ENCODE measurements at regions not wholly inside any gene's neighbourhood (a gene's known extent, or its start where the extent isn't known, plus 50 kb on each side); places are given as distances from the start of the nearest gene placed in this dataset.
A peak's percentile ranks its signal among the peaks of the same experiment; 100 is the strongest.
"Not testable (repeated sequence)": the region's sequence is repeated elsewhere in the genome, so short reads cannot be mapped to it uniquely, and the experiment has no call there.

GRCh38 chr17:6923385-6923784 lies 72.5 kb upstream of the ALOX12 start:
- no peak for ATAC-seq (replicated peaks in 6 of 8)
- Histone ChIP-seq H3K4me3 (no peak overlapping the region), H3K27ac (no peak overlapping the region), H3K4me1 (replicated peaks in 1 of 2) (no peaks in the 10 kb centered on the region)
- in situ Hi-C loops (cut with MboI; ENCODE audit: low pct_unique_long_range_greater_than_20kb in 2 of 9, low sequenced_read_pairs in 9 of 9, unreplicated experiment in 9 of 9), result loop anchor here in 1 of 9 experiments (10.0 kb wide), 1 partner anchor 61 kb away; no protein-coding TSS in a partner anchor
- 38 to 100% (median 84%) methylated on average over 1 to 7 of the region's 8 CpGs; no CpG with 5 or more reads in 1 of the 10 experiments for WGBS, 10 experiments

DNA sequence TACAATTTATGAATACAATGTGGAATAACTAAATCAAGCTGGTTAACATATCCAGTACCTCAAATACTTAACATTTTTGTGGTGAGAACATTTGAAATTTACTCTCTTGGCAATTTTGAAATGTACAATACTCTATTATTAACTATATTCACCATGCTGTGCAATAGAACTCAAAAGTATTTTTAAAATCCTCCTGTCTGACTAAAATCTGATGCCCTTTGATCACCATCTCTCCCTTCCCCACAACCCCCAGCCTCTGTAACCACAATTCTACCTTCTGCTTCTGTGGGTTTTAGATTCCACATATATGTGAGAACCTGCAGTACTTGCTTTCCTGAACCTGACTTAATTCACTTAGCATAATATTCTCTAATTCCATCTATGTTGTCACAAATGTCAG lies 71.6 kb upstream of the ALOX12 start:
- in situ Hi-C loops (cut with MboI; ENCODE audit: low pct_unique_long_range_greater_than_20kb in 2 of 9, low sequenced_read_pairs in 9 of 9, unreplicated experiment in 9 of 9), result loop anchor here in 1 of 9 experiments (10.0 kb wide), 1 partner anchor 61 kb away; no protein-coding TSS in a partner anchor
- no peaks in the 10 kb centered on the region for H3K4me1 ChIP-seq (replicated peaks in 1 of 2)
- H3K27ac ChIP-seq, result no peak overlapping the region
- H3K4me3 ChIP-seq, result no peak overlapping the region
- peak in 1 of 8 experiments; percentile 13 for ATAC-seq (replicated peaks in 6 of 8)

GRCh38 chr17:6926667-6927066 lies 69.2 kb upstream of the ALOX12 start:
- H3K4me1 ChIP-seq (replicated peaks in 1 of 2), result no peaks in the 10 kb centered on the region
- no peak overlapping the region for H3K4me3 ChIP-seq
- in situ Hi-C loops (cut with MboI; ENCODE audit: low pct_unique_long_range_greater_than_20kb in 2 of 9, low sequenced_read_pairs in 9 of 9, unreplicated experiment in 9 of 9), result loop anchor here in 1 of 9 experiments (10.0 kb wide), 1 partner anchor 58 kb away; no protein-coding TSS in a partner anchor
- WGBS, 10 experiments, result 0 to 75% (median 34%) methylated on average over 1 to 2 of the region's 2 CpGs
- no peak for ATAC-seq (replicated peaks in 6 of 8)
- H3K27ac ChIP-seq, result no peak overlapping the region

GRCh38 chr17:6927290-6928126 lies 68.3 kb upstream of the ALOX12 start:
- Histone ChIP-seq H3K4me3 (no peak overlapping the region), H3K4me1 (replicated peaks in 1 of 2) (no peaks in the 10 kb centered on the region), H3K27ac (no peak overlapping the region)
- ATAC-seq (replicated peaks in 6 of 8), result peak in 2 of 8 experiments; percentile 94 to 97
- WGBS, 10 experiments, result 0 to 90% (median 52%) methylated on average over 1 to 2 of the region's 2 CpGs
- in situ Hi-C loops (cut with MboI; ENCODE audit: low pct_unique_long_range_greater_than_20kb in 2 of 9, low sequenced_read_pairs in 9 of 9, unreplicated experiment in 9 of 9), result loop anchor here in 1 of 9 experiments (10.0 kb wide), 1 partner anchor 57 kb away; no protein-coding TSS in a partner anchor

GRCh38 chr17:6928193-6928592 lies 67.7 kb upstream of the ALOX12 start:
- Histone ChIP-seq H3K4me3 (no peak overlapping the region), H3K4me1 (replicated peaks in 1 of 2) (no peaks in the 10 kb centered on the region), H3K27ac (no peak overlapping the region)
- in situ Hi-C loops (cut with MboI; ENCODE audit: low pct_unique_long_range_greater_than_20kb in 2 of 9, low sequenced_read_pairs in 9 of 9, unreplicated experiment in 9 of 9), result loop anchor here in 1 of 9 experiments (10.0 kb wide), 1 partner anchor 57 kb away; no protein-coding TSS in a partner anchor
- ATAC-seq (replicated peaks in 6 of 8), result no peak

GRCh38 chr17:6930749-6931148 lies 65.1 kb upstream of the ALOX12 start:
- Histone ChIP-seq H3K27ac (no peak overlapping the region), H3K4me3 (no peak overlapping the region), H3K4me1 (replicated peaks in 1 of 2) (no peaks in the 10 kb centered on the region)
- no peak for ATAC-seq (replicated peaks in 6 of 8)
- in situ Hi-C loops (cut with MboI; ENCODE audit: low pct_unique_long_range_greater_than_20kb in 2 of 9, low sequenced_read_pairs in 9 of 9, unreplicated experiment in 9 of 9), result no loop called here

- H3K27ac ChIP-seq; in situ Hi-C loops (cut with MboI; ENCODE audit: low pct_unique_long_range_greater_than_20kb in 2 of 9, low sequenced_read_pairs in 9 of 9, unreplicated experiment in 9 of 9); ATAC-seq (replicated peaks in 6 of 8); H3K4me3 ChIP-seq; H3K4me1 ChIP-seq (replicated peaks in 1 of 2): not testable (repeated sequence)
- WGBS, 10 experiments, result 50 to 86% (median 60%) methylated on average over 1 to 2 of the region's 2 CpGs; no CpG with 5 or more reads in 5 of the 10 experiments
Observed at GRCh38 chr17:6934544-6934943, 61.3 kb upstream of the ALOX12 start.

DNA sequence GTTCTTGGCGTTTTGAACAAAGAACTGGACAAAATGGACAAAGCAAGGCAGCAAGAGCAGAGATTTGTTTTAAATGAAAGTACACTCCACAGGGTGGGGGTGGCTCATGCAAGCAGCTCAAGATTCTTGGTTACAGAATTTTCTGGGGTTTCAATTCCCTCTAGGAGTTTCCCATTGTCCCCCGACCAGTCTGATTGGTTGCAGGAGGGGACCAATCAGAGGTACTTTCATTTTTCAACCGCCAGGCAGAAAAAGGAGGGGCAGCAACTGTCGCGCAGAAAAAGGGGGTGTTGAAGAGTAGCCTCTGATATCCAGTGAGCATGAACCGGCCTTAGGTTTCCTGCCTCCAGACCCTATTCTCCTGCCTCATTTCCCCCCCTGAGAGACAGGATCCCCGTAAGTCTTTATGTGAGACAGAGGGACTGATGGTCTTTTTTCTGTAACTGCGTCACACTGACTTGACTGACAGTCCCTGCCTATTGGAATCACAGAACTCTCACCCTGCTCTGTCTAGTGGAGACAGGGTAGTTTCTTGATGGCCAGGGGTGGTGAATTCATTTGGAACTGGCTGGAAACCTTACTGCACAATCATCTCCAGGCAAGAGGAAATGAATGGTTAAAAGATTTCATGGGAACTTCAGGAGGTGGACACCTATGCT lies 59.4 kb upstream of the ALOX12 start:
- Histone ChIP-seq H3K4me3 (no peak overlapping the region), H3K4me1 (replicated peaks in 1 of 2) (no peaks in the 10 kb centered on the region), H3K27ac (no peak overlapping the region)
- peak in 3 of 8 experiments; percentile 82 to 96 (median 84) for ATAC-seq (replicated peaks in 6 of 8)
- in situ Hi-C loops (cut with MboI; ENCODE audit: low pct_unique_long_range_greater_than_20kb in 2 of 9, low sequenced_read_pairs in 9 of 9, unreplicated experiment in 9 of 9), result no loop called here
- 22 to 100% (median 70%) methylated on average over 1 to 8 of the region's 8 CpGs; no CpG with 5 or more reads in 1 of the 10 experiments for WGBS, 10 experiments

- Histone ChIP-seq H3K4me1 (replicated peaks in 1 of 2) (no peaks in the 10 kb centered on the region), H3K27ac (no peak overlapping the region), H3K4me3 (no peak overlapping the region)
- in situ Hi-C loops (cut with MboI; ENCODE audit: low pct_unique_long_range_greater_than_20kb in 2 of 9, low sequenced_read_pairs in 9 of 9, unreplicated experiment in 9 of 9), result no loop called here
- no peak for ATAC-seq (replicated peaks in 6 of 8)
- 30 to 100% (median 77%) methylated on average over 1 to 3 of the region's 3 CpGs; no CpG with 5 or more reads in 2 of the 10 experiments for WGBS, 10 experiments
Observed at GRCh38 chr17:6938637-6939036, 57.2 kb upstream of the ALOX12 start.

DNA sequence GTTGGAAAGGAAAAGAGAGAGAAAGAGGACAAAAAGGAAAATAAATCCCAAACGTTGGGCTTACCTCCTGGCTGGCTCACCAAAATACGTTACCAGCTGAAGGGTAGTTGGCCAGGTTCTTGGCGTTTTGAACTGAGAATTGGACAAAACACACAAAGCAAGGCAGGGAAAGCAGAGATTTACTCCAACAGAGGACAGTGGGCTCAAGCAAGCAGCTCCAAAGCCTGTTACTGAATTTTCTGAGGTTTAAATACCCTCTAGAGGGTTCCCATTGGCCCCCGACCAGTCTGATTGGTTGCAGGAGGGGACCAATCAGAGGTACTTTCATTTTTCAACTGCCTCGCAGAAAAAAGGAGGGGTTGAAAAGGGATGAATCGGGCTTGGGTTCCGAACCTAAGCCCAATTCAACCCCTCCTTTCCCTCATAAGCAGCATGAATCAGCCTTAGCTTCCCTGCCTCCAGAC lies 55.6 kb upstream of the ALOX12 start:
- in situ Hi-C loops (cut with MboI; ENCODE audit: low pct_unique_long_range_greater_than_20kb in 2 of 9, low sequenced_read_pairs in 9 of 9, unreplicated experiment in 9 of 9), result no loop called here
- peak in 2 of 8 experiments; percentile 64 to 80 for ATAC-seq (replicated peaks in 6 of 8)
- Histone ChIP-seq H3K4me1 (replicated peaks in 1 of 2) (no peaks in the 10 kb centered on the region), H3K4me3 (no peak overlapping the region), H3K27ac (no peak overlapping the region)
- WGBS, 10 experiments, result 8 to 92% (median 77%) methylated on average over 2 to 5 of the region's 7 CpGs; no CpG with 5 or more reads in 2 of the 10 experiments

DNA sequence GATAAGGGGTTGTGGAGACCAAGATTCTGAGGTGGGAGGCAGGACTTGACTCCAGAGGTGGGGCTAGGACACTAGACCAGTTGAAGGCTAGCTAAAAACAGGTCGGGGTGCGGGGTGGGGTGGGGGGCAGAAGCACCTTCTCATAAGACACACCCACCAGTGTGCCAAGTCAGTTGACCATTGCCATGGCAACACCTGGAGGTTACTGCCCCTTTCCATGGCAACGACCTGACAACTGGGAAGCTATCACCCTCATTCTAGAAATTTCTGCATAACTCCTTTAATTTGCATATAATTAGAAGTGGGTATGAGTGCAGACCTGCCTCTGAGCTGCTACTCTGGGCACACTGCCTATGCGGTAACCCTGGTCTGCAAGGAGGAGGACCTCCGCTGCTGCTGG lies 53.9 kb upstream of the ALOX12 start:
- H3K4me3 ChIP-seq, result no peak overlapping the region
- no peak for ATAC-seq (replicated peaks in 6 of 8)
- H3K27ac ChIP-seq, result no peak overlapping the region
- in situ Hi-C loops (cut with MboI; ENCODE audit: low pct_unique_long_range_greater_than_20kb in 2 of 9, low sequenced_read_pairs in 9 of 9, unreplicated experiment in 9 of 9), result no loop called here
- no peaks in the 10 kb centered on the region for H3K4me1 ChIP-seq (replicated peaks in 1 of 2)
- 60 to 100% (median 88%) methylated on average over 1 to 3 of the region's 5 CpGs; no CpG with 5 or more reads in 5 of the 10 experiments for WGBS, 10 experiments

DNA sequence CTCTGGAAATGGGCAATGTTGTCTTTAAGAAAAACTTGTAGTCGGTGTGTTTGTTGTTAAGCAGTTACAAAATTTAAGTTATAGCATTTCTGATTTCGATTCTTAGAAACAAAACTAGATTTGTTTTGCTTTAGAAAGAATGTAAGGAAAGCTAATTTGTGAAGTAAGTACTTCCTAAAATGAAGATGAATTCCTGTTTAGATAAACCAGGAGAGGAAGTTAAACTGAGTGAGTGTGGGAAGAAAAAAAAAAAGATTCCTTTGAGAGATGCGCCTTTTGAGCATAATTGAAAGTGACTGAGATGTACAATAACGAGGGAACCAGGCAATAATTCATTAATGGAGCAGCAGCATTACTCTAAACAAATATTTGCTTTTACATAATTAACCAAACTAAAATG lies 52.4 kb upstream of the ALOX12 start:
- in situ Hi-C loops (cut with MboI; ENCODE audit: low pct_unique_long_range_greater_than_20kb in 2 of 9, low sequenced_read_pairs in 9 of 9, unreplicated experiment in 9 of 9), result no loop called here
- Histone ChIP-seq H3K27ac (no peak overlapping the region), H3K4me3 (no peak overlapping the region), H3K4me1 (replicated peaks in 1 of 2) (no peaks in the 10 kb centered on the region)
- no peak for ATAC-seq (replicated peaks in 6 of 8)
- 37 to 92% (median 69%) methylated on average over 3 to 4 of the region's 4 CpGs for WGBS, 10 experiments

Measured in motor neuron (in vitro differentiated cells).